ENCODE measurements at regions not wholly inside any gene's neighbourhood (a gene's known extent, or its start where the extent isn't known, plus 50 kb on each side); places are given as distances from the start of the nearest gene placed in this dataset.
"Not testable (repeated sequence)": the region's sequence is repeated elsewhere in the genome, so short reads cannot be mapped to it uniquely, and the experiment has no call there.

- not testable (repeated sequence) for ATAC-seq (replicated peaks in 1 of 2); H3K4me3 Mint-ChIP-seq; H3K27me3 Mint-ChIP-seq (ENCODE audit: low read depth); DNase-seq; H3K27ac Mint-ChIP-seq; H3K36me3 Mint-ChIP-seq (ENCODE audit: insufficient read depth in 2 of 2); H3K4me1 Mint-ChIP-seq (ENCODE audit: low read depth)
- peaks cover 0 to 12% of the 10 kb centered on the region in 2 donors for H3K9me3 Mint-ChIP-seq
These were observed 408.3 kb downstream of the BMP2 start for GRCh38 chr20:7175827-7176226.

GRCh38 chr20:7178004-7178403 lies 410.5 kb downstream of the BMP2 start:
- Mint-ChIP-seq H3K27ac (no peak overlapping the region), H3K4me3 (no peak overlapping the region), H3K4me1 (ENCODE audit: low read depth) (no peaks in the 10 kb centered on the region), H3K36me3 (ENCODE audit: insufficient read depth in 2 of 2) (peaks cover 0 to 2% of the 10 kb centered on the region in 2 donors), H3K27me3 (ENCODE audit: low read depth) (no peaks in the 10 kb centered on the region), H3K9me3 (peaks cover 3 to 17% of the 10 kb centered on the region in 2 donors)
- ATAC-seq (replicated peaks in 1 of 2) (no peak), DNase-seq (no peak)

- H3K4me1 Mint-ChIP-seq (ENCODE audit: low read depth), result no peaks in the 10 kb centered on the region
- H3K36me3 Mint-ChIP-seq (ENCODE audit: insufficient read depth in 2 of 2), result peaks cover 0 to 2% of the 10 kb centered on the region in 2 donors
- no peak overlapping the region for H3K27ac Mint-ChIP-seq
- ATAC-seq (replicated peaks in 1 of 2) (no peak), DNase-seq (no peak)
- peaks cover 4 to 20% of the 10 kb centered on the region in 2 donors for H3K9me3 Mint-ChIP-seq
- H3K27me3 Mint-ChIP-seq (ENCODE audit: low read depth), result no peaks in the 10 kb centered on the region
- H3K4me3 Mint-ChIP-seq, result no peak overlapping the region
These were observed 413.0 kb downstream of the BMP2 start for GRCh38 chr20:7180256-7181045.

GRCh38 chr20:7189231-7189630 lies 421.7 kb downstream of the BMP2 start:
- ATAC-seq (replicated peaks in 1 of 2), result no peak
- Mint-ChIP-seq H3K27me3 (ENCODE audit: low read depth) (no peaks in the 10 kb centered on the region), H3K4me1 (ENCODE audit: low read depth) (no peaks in the 10 kb centered on the region), H3K27ac (no peak overlapping the region), H3K9me3 (peaks cover 5% of the 10 kb centered on the region in 2 donors), H3K36me3 (ENCODE audit: insufficient read depth in 2 of 2) (no peaks in the 10 kb centered on the region), H3K4me3 (no peak overlapping the region)
- DNase-seq, result no peak

- H3K4me1 Mint-ChIP-seq (ENCODE audit: low read depth), result no peaks in the 10 kb centered on the region
- DNase-seq (no peak), ATAC-seq (replicated peaks in 1 of 2) (no peak)
These were observed 426.2 kb downstream of the BMP2 start for GRCh38 chr20:7193681-7194080.

GRCh38 chr20:7195704-7196103 lies 428.2 kb downstream of the BMP2 start:
- DNase-seq (no peak), ATAC-seq (replicated peaks in 1 of 2) (no peak)
- H3K36me3 Mint-ChIP-seq (ENCODE audit: insufficient read depth in 2 of 2), result no peaks in the 10 kb centered on the region
- H3K27ac Mint-ChIP-seq, result no peak overlapping the region
- no peak overlapping the region for H3K4me3 Mint-ChIP-seq
- peaks cover 2 to 8% of the 10 kb centered on the region in 2 donors for H3K9me3 Mint-ChIP-seq
- no peaks in the 10 kb centered on the region for H3K27me3 Mint-ChIP-seq (ENCODE audit: low read depth)
- H3K4me1 Mint-ChIP-seq (ENCODE audit: low read depth), result no peaks in the 10 kb centered on the region

More at GRCh38 chr20:7193681-7194080, 426.2 kb downstream of the BMP2 start:
- H3K27ac Mint-ChIP-seq, result no peak overlapping the region
- peaks cover 2 to 8% of the 10 kb centered on the region in 2 donors for H3K9me3 Mint-ChIP-seq
- no peak overlapping the region for H3K4me3 Mint-ChIP-seq
- H3K36me3 Mint-ChIP-seq (ENCODE audit: insufficient read depth in 2 of 2), result no peaks in the 10 kb centered on the region
- no peaks in the 10 kb centered on the region for H3K27me3 Mint-ChIP-seq (ENCODE audit: low read depth)

GRCh38 chr20:7196481-7196880 lies 429.0 kb downstream of the BMP2 start:
- no peak overlapping the region for H3K27ac Mint-ChIP-seq

GRCh38 chr20:7199861-7200260 lies 432.4 kb downstream of the BMP2 start:
- ATAC-seq (replicated peaks in 1 of 2) (no peak), DNase-seq (no peak)
- Mint-ChIP-seq H3K9me3 (peaks cover 3 to 10% of the 10 kb centered on the region in 2 donors), H3K4me1 (ENCODE audit: low read depth) (no peaks in the 10 kb centered on the region), H3K36me3 (ENCODE audit: insufficient read depth in 2 of 2) (no peaks in the 10 kb centered on the region), H3K4me3 (no peak overlapping the region), H3K27me3 (ENCODE audit: low read depth) (no peaks in the 10 kb centered on the region), H3K27ac (no peak overlapping the region)

More at GRCh38 chr20:7196481-7196880, 429.0 kb downstream of the BMP2 start:
- ATAC-seq (replicated peaks in 1 of 2) (no peak), DNase-seq (no peak)
- peaks cover 3 to 8% of the 10 kb centered on the region in 2 donors for H3K9me3 Mint-ChIP-seq
- H3K4me3 Mint-ChIP-seq, result no peak overlapping the region
- H3K4me1 Mint-ChIP-seq (ENCODE audit: low read depth), result no peaks in the 10 kb centered on the region
- H3K36me3 Mint-ChIP-seq (ENCODE audit: insufficient read depth in 2 of 2), result no peaks in the 10 kb centered on the region
- H3K27me3 Mint-ChIP-seq (ENCODE audit: low read depth), result no peaks in the 10 kb centered on the region

GRCh38 chr20:7207186-7207798 lies 439.8 kb downstream of the BMP2 start:
- Mint-ChIP-seq H3K4me3 (no peak overlapping the region), H3K27ac (no peak overlapping the region), H3K36me3 (ENCODE audit: insufficient read depth in 2 of 2) (peaks cover 0 to 1% of the 10 kb centered on the region in 2 donors), H3K9me3 (peaks cover 3 to 15% of the 10 kb centered on the region in 2 donors), H3K27me3 (ENCODE audit: low read depth) (no peaks in the 10 kb centered on the region), H3K4me1 (ENCODE audit: low read depth) (no peaks in the 10 kb centered on the region)
- no peak for ATAC-seq (replicated peaks in 1 of 2)
- DNase-seq, result no peak

- peaks cover 5 to 21% of the 10 kb centered on the region in 2 donors for H3K9me3 Mint-ChIP-seq
- H3K27ac Mint-ChIP-seq, result no peak overlapping the region
These were observed 443.4 kb downstream of the BMP2 start for GRCh38 chr20:7210910-7211309.

GRCh38 chr20:7214081-7214740 lies 446.7 kb downstream of the BMP2 start:
- ATAC-seq (replicated peaks in 1 of 2) (no peak), DNase-seq (no peak)
- Mint-ChIP-seq H3K4me1 (ENCODE audit: low read depth) (no peaks in the 10 kb centered on the region), H3K27ac (no peak overlapping the region), H3K36me3 (ENCODE audit: insufficient read depth in 2 of 2) (peaks cover 0 to 1% of the 10 kb centered on the region in 2 donors), H3K27me3 (ENCODE audit: low read depth) (no peaks in the 10 kb centered on the region), H3K4me3 (no peak overlapping the region), H3K9me3 (peaks cover 4 to 19% of the 10 kb centered on the region in 2 donors)

More at GRCh38 chr20:7210910-7211309, 443.4 kb downstream of the BMP2 start:
- ATAC-seq (replicated peaks in 1 of 2) (no peak), DNase-seq (no peak)
- Mint-ChIP-seq H3K36me3 (ENCODE audit: insufficient read depth in 2 of 2) (peaks cover 1% of the 10 kb centered on the region in 2 donors), H3K4me1 (ENCODE audit: low read depth) (no peaks in the 10 kb centered on the region), H3K27me3 (ENCODE audit: low read depth) (no peaks in the 10 kb centered on the region), H3K4me3 (no peak overlapping the region)

- Mint-ChIP-seq H3K36me3 (ENCODE audit: insufficient read depth in 2 of 2) (peaks cover 0 to 1% of the 10 kb centered on the region in 2 donors), H3K27ac (no peak overlapping the region), H3K9me3 (peaks cover 2 to 12% of the 10 kb centered on the region in 2 donors), H3K4me3 (no peak overlapping the region), H3K27me3 (ENCODE audit: low read depth) (no peaks in the 10 kb centered on the region), H3K4me1 (ENCODE audit: low read depth) (no peaks in the 10 kb centered on the region)
- no peak for DNase-seq
- ATAC-seq (replicated peaks in 1 of 2), result no peak
These were observed 450.1 kb downstream of the BMP2 start for GRCh38 chr20:7217606-7218005.

GRCh38 chr20:7220755-7221154 lies 453.3 kb downstream of the BMP2 start:
- ATAC-seq (replicated peaks in 1 of 2) (no peak), DNase-seq (no peak)
- H3K27ac Mint-ChIP-seq, result no peak overlapping the region
- H3K4me1 Mint-ChIP-seq (ENCODE audit: low read depth), result no peaks in the 10 kb centered on the region
- no peak overlapping the region for H3K4me3 Mint-ChIP-seq
- H3K36me3 Mint-ChIP-seq (ENCODE audit: insufficient read depth in 2 of 2), result peaks cover 0 to 2% of the 10 kb centered on the region in 2 donors
- H3K27me3 Mint-ChIP-seq (ENCODE audit: low read depth), result no peaks in the 10 kb centered on the region
- H3K9me3 Mint-ChIP-seq, result peaks cover 9 to 12% of the 10 kb centered on the region in 2 donors

All from activated T-cell treated with anti-CD3 and anti-CD28 coated beads, Interleukin-2, amount 50 U/mL, for 72 hours (primary cell).